Liver (tissue), 8 donors: ENCODE measurements at regions not wholly inside any gene's neighbourhood (a gene's known extent, or its start where the extent isn't known, plus 50 kb on each side); places are given as distances from the start of the nearest gene placed in this dataset.

Experiments
- DNase-seq: peaks from one replicate; pipeline ENCODE4 v3.0.0-alpha.2; 2017; ENCODE audit warnings: low spot score
- H3K27ac ChIP-seq, 2 donors: one replicate each; pipeline ENCODE4 v1.7.0; 2013; ENCODE audit warnings: inconsistent platforms in 2 of 2, low read length in 2 of 2, control low read depth in 1 of 2, low read depth in 1 of 2, mild to moderate bottlenecking in 1 of 2
- H3K27me3 ChIP-seq, 4 donors: one replicate each; pipeline versions ENCODE4 v1.6.1 to v1.7.0; 2013; ENCODE audit warnings: low read length in 3 of 4, inconsistent platforms in 1 of 4, mild to moderate bottlenecking in 1 of 4, moderate library complexity in 1 of 4; ENCODE audit not compliant: control insufficient read depth in 4 of 4, insufficient read depth in 4 of 4
- H3K36me3 ChIP-seq, 4 donors: one replicate each; pipeline versions ENCODE4 v1.6.1 to v1.7.0; 2013; ENCODE audit warnings: low read length in 3 of 4, mild to moderate bottlenecking in 3 of 4, low read depth in 1 of 4, moderate library complexity in 1 of 4; ENCODE audit not compliant: control insufficient read depth in 4 of 4, insufficient read depth in 3 of 4
- H3K4me1 ChIP-seq, 4 donors: one replicate each; pipeline versions ENCODE4 v1.6.1 to v1.7.0; 2013; ENCODE audit warnings: low read length in 3 of 4, mild to moderate bottlenecking in 3 of 4, moderate library complexity in 1 of 4; ENCODE audit not compliant: control insufficient read depth in 4 of 4, insufficient read depth in 4 of 4
- H3K4me3 ChIP-seq, 3 donors: one replicate each; pipeline versions ENCODE4 v1.6.1 to v1.7.0; 2013; ENCODE audit warnings: low read length in 3 of 3, control low read depth in 1 of 3, low read depth in 1 of 3, mild to moderate bottlenecking in 1 of 3
- H3K9ac ChIP-seq, 2 donors: one replicate each; pipeline ENCODE4 v1.7.0; 2013; ENCODE audit warnings: low read length in 2 of 2, mild to moderate bottlenecking in 2 of 2, moderate library complexity in 2 of 2, control low read depth in 1 of 2, low read depth in 1 of 2
- H3K9me3 ChIP-seq, 4 donors: one replicate each; pipeline versions ENCODE4 v1.6.1 to v1.7.0; 2013; ENCODE audit warnings: low read length in 3 of 4; ENCODE audit not compliant: control insufficient read depth in 4 of 4
- EGR1 ChIP-seq, 2 donors: IDR thresholded peaks; 2 replicates each; pipeline ENCODE4 v1.6.1; 2016 to 2018; ENCODE audit warnings: antibody characterized with exemption in 2 of 2, low read depth in 2 of 2
- FOXA1 ChIP-seq: IDR thresholded peaks from 2 replicates; pipeline ENCODE4 v1.6.1; 2016; ENCODE audit warnings: antibody characterized with exemption
- FOXA2 ChIP-seq: IDR thresholded peaks from 2 replicates; pipeline ENCODE4 v1.6.1; 2016; ENCODE audit warnings: antibody characterized with exemption
- GABPA ChIP-seq, 2 donors: IDR thresholded peaks in 1 of 2; conservative IDR thresholded peaks in 1 of 2; 2 replicates each; pipeline ENCODE4 v1.6.1; 2016; ENCODE audit warnings: antibody characterized with exemption in 2 of 2, mild to moderate bottlenecking in 1 of 2, moderate library complexity in 1 of 2
- HNF4A ChIP-seq, 2 donors: conservative IDR thresholded peaks; 2 replicates each; pipeline ENCODE4 v1.6.1; 2016; ENCODE audit warnings: antibody characterized with exemption in 2 of 2, mild to moderate bottlenecking in 2 of 2
- HNF4G ChIP-seq: IDR thresholded peaks from 2 replicates; pipeline ENCODE4 v1.6.1; 2016; ENCODE audit warnings: antibody characterized with exemption
- JUND ChIP-seq, 2 donors: IDR thresholded peaks; 2 replicates each; pipeline ENCODE4 v1.6.1; 2016; ENCODE audit warnings: antibody characterized with exemption in 2 of 2
- NR2F2 ChIP-seq: IDR thresholded peaks from 2 replicates; pipeline ENCODE4 v1.6.1; 2016; ENCODE audit warnings: antibody characterized with exemption
- RAD21 ChIP-seq, 2 donors: IDR thresholded peaks; 2 replicates each; pipeline ENCODE4 v1.6.1; 2016; ENCODE audit warnings: antibody characterized with exemption in 2 of 2, mild to moderate bottlenecking in 2 of 2
- REST ChIP-seq: IDR thresholded peaks from 2 replicates; pipeline ENCODE4 v1.6.1; 2016; ENCODE audit warnings: antibody characterized with exemption, mild to moderate bottlenecking
- RXRA ChIP-seq, 2 donors: IDR thresholded peaks; 2 replicates each; pipeline ENCODE4 v1.6.1; 2017 to 2018; ENCODE audit warnings: antibody characterized with exemption in 2 of 2, mild to moderate bottlenecking in 1 of 2
- TAF1 ChIP-seq: conservative IDR thresholded peaks from 2 replicates; pipeline ENCODE4 v1.6.1; 2016; ENCODE audit warnings: antibody characterized with exemption, mild to moderate bottlenecking
- YY1 ChIP-seq: IDR thresholded peaks from 2 replicates; pipeline ENCODE4 v1.6.1; 2016; ENCODE audit warnings: antibody characterized with exemption, mild to moderate bottlenecking
- ZBTB33 ChIP-seq: IDR thresholded peaks from 2 replicates; pipeline ENCODE4 v1.6.1; 2016; ENCODE audit warnings: antibody characterized with exemption
- WGBS: extraction: QIAGEN DNeasy Blood & Tissue Kit; methylation state at CpG from one replicate; pipeline ENCODE4 v1.1.7; 2013; 5-methylcytosine and 5-hydroxymethylcytosine counted together
- TF ChIP-seq, protein P1 (sequence below): IDR thresholded peaks from 2 replicates; pipeline ENCODE4 v1.6.1; 2016; ENCODE audit warnings: antibody characterized with exemption
- TF ChIP-seq, protein P2 (sequence below): fragments of 150-350 bp; IDR thresholded peaks from 2 replicates; pipeline ENCODE4 v1.5.1; 2017; ENCODE audit warnings: improper control_type of control experiment, low read depth, low read length; ENCODE audit not compliant: missing input control
- donor health status: healthy.
- donor health status: healthy.
- donor health status: healthy.
- donor health status: healthy.
- donor health status: healthy.

- no peak overlapping the region for H3K9ac ChIP-seq
- TF ChIP-seq RXRA (IDR thresholded peaks at IDR 0.05) (no peak), JUND (IDR thresholded peaks at IDR 0.05) (no peak), HNF4A (conservative IDR thresholded peaks at IDR 0.05) (no peak), FOXA1 (no peak), FOXA2 (no peak), HNF4G (no peak)
- H3K36me3 ChIP-seq: no peaks in the 10 kb centered on the region
- 77% methylated on average over 8 of the region's 8 CpGs for WGBS
- H3K4me1 ChIP-seq: peaks cover 0 to 2% (median 0%) of the 10 kb centered on the region in 4 donors
- H3K27ac ChIP-seq: no peak overlapping the region
- H3K27me3 ChIP-seq: no peaks in the 10 kb centered on the region
- H3K4me3 ChIP-seq: no peak overlapping the region
- DNase-seq: no peak
- no peaks in the 10 kb centered on the region for H3K9me3 ChIP-seq
Observed at GRCh38 chr13:32851083-32852069, 164.8 kb upstream of the KL start.

- Histone ChIP-seq H3K27me3 (no peaks in the 10 kb centered on the region), H3K9me3 (peaks cover 0 to 2% (median 0%) of the 10 kb centered on the region in 4 donors), H3K27ac (no peak overlapping the region), H3K4me1 (peaks cover 0 to 2% (median 0%) of the 10 kb centered on the region in 4 donors), H3K9ac (no peak overlapping the region), H3K36me3 (no peaks in the 10 kb centered on the region), H3K4me3 (no peak overlapping the region)
- TF ChIP-seq NR2F2 (no peak), ZBTB33 (no peak), TAF1 (no peak), HNF4A (conservative IDR thresholded peaks at IDR 0.05) (no peak), EGR1 (IDR thresholded peaks at IDR 0.05; ENCODE audit: low read depth in 2 of 2) (no peak), HNF4G (no peak), FOXA1 (no peak), RXRA (IDR thresholded peaks at IDR 0.05) (no peak), YY1 (no peak), RAD21 (IDR thresholded peaks at IDR 0.05) (no peak), GABPA (IDR thresholded peaks at IDR 0.05 in 1 of 2, conservative IDR thresholded peaks at IDR 0.05 in 1 of 2) (no peak), REST (no peak)
- TF ChIP-seq, protein P1, sequence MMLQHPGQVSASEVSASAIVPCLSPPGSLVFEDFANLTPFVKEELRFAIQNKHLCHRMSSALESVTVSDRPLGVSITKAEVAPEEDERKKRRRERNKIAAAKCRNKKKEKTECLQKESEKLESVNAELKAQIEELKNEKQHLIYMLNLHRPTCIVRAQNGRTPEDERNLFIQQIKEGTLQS: no peak
- TF ChIP-seq, protein P2, sequence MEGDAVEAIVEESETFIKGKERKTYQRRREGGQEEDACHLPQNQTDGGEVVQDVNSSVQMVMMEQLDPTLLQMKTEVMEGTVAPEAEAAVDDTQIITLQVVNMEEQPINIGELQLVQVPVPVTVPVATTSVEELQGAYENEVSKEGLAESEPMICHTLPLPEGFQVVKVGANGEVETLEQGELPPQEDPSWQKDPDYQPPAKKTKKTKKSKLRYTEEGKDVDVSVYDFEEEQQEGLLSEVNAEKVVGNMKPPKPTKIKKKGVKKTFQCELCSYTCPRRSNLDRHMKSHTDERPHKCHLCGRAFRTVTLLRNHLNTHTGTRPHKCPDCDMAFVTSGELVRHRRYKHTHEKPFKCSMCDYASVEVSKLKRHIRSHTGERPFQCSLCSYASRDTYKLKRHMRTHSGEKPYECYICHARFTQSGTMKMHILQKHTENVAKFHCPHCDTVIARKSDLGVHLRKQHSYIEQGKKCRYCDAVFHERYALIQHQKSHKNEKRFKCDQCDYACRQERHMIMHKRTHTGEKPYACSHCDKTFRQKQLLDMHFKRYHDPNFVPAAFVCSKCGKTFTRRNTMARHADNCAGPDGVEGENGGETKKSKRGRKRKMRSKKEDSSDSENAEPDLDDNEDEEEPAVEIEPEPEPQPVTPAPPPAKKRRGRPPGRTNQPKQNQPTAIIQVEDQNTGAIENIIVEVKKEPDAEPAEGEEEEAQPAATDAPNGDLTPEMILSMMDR: no peak
- 90% methylated on average over 1 of the region's 1 CpG for WGBS
- DNase-seq: no peak
Observed at GRCh38 chr13:32852526-32852925, 163.7 kb upstream of the KL start.
